K562 (cell line): ENCODE measurements at regions not wholly inside any gene's neighbourhood (a gene's known extent, or its start where the extent isn't known, plus 50 kb on each side); places are given as distances from the start of the nearest gene placed in this dataset.

ENCODE experiments used
- REST ChIP-seq, 2 experiments: fragments of 450-650 bp; formaldehyde crosslinking in 1 of 2; IDR thresholded peaks; 2 replicates each; pipeline versions ENCODE4 v1.4.0 to v1.6.1; 2014 to 2020; ENCODE audit warnings: mild to moderate bottlenecking in 2 of 2, borderline replicate concordance in 1 of 2, low read depth in 1 of 2
- ZBTB26 ChIP-seq: fragments of 450-650 bp; formaldehyde crosslinking; IDR thresholded peaks from 2 replicates; pipeline ENCODE4 v1.4.0; 2022; ENCODE audit warnings: missing genetic modification characterization
- TF ChIP-seq, protein P1 (sequence below), 3 experiments: IDR thresholded peaks in 2 of 3; conservative IDR thresholded peaks in 1 of 3; 2 replicates each; pipeline ENCODE4 v1.5.1; 2011 to 2012; ENCODE audit warnings: low read length in 3 of 3, mild to moderate bottlenecking in 3 of 3, control low read depth in 2 of 3, improper control_type of control experiment in 1 of 3, inconsistent platforms in 1 of 3, low read depth in 1 of 3, mixed read lengths in 1 of 3, moderate library complexity in 1 of 3; ENCODE audit not compliant: insufficient read depth in 2 of 3

DNA sequence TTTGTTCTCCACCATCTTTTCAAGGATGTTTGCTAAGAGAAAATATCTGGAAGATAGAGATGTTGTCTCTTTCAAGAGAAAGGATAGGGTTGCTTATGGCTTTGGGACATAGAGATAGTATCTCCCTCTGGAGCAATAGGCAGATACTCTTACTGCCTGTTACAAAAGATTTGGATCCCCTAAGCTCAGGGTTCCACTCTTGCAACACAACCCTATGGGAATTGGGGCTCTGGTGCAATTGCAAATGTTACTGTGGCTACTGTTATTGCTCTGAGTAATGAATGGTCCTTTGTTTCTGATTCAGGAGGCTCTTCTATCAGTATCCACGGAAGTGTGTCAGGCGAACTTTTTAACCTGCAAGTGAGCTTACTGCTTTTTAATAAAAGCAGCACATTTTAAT is 88.8 kb downstream of the GPR85 start:
- TF ChIP-seq ZBTB26, result no peak
- TF ChIP-seq, protein P1, sequence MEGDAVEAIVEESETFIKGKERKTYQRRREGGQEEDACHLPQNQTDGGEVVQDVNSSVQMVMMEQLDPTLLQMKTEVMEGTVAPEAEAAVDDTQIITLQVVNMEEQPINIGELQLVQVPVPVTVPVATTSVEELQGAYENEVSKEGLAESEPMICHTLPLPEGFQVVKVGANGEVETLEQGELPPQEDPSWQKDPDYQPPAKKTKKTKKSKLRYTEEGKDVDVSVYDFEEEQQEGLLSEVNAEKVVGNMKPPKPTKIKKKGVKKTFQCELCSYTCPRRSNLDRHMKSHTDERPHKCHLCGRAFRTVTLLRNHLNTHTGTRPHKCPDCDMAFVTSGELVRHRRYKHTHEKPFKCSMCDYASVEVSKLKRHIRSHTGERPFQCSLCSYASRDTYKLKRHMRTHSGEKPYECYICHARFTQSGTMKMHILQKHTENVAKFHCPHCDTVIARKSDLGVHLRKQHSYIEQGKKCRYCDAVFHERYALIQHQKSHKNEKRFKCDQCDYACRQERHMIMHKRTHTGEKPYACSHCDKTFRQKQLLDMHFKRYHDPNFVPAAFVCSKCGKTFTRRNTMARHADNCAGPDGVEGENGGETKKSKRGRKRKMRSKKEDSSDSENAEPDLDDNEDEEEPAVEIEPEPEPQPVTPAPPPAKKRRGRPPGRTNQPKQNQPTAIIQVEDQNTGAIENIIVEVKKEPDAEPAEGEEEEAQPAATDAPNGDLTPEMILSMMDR (IDR thresholded peaks at IDR 0.05 in 2 of 3, conservative IDR thresholded peaks at IDR 0.05 in 1 of 3; ENCODE audit: insufficient read depth in 2 of 3, low read depth in 1 of 3, low read length in 3 of 3), result no peak
- no peak for TF ChIP-seq REST (IDR thresholded peaks at IDR 0.05; ENCODE audit: borderline replicate concordance)
- TF ChIP-seq REST (CRISPR knock-in tag; IDR thresholded peaks at IDR 0.05; ENCODE audit: low read depth), result no peak
